Karpas-422 (cell line): ENCODE measurements at regions not wholly inside any gene's neighbourhood (a gene's known extent, or its start where the extent isn't known, plus 50 kb on each side); places are given as distances from the start of the nearest gene placed in this dataset.

Source experiments
- DNase-seq: peaks from one replicate; pipeline ENCODE4 v3.0.0-alpha.2; 2015
- H2AFZ ChIP-seq: fragments of 200-600 bp; sonication (generic); 2 replicates; pipeline ENCODE4 v1.6.1; 2014; ENCODE audit warnings: antibody characterized with exemption, low read length, mixed read lengths
- H3K27ac ChIP-seq: fragments of 200-600 bp; sonication (generic); 2 replicates; pipeline ENCODE4 v1.5.1; 2014; ENCODE audit warnings: mild to moderate bottlenecking, low read length, moderate library complexity
- H3K27me3 ChIP-seq: fragments of 200-600 bp; sonication (generic); 2 replicates; pipeline ENCODE4 v1.6.1; 2014; ENCODE audit warnings: low read length, mixed read lengths
- H3K36me3 ChIP-seq: fragments of 200-600 bp; sonication (generic); 2 replicates; pipeline ENCODE4 v1.6.1; 2014; ENCODE audit warnings: low read length, mixed read lengths; ENCODE audit not compliant: insufficient read depth
- H3K4me1 ChIP-seq: fragments of 200-600 bp; sonication (generic); 2 replicates; pipeline ENCODE4 v1.6.1; 2014; ENCODE audit warnings: mild to moderate bottlenecking, low read length, mixed read lengths
- H3K4me2 ChIP-seq: fragments of 200-600 bp; sonication (generic); 2 replicates; pipeline ENCODE4 v1.6.1; 2014; ENCODE audit warnings: low read length, low read depth, mild to moderate bottlenecking; ENCODE audit not compliant: poor library complexity, severe bottlenecking
- H3K4me3 ChIP-seq: fragments of 200-600 bp; sonication (generic); 2 replicates; pipeline ENCODE4 v1.5.1; 2014; ENCODE audit warnings: mild to moderate bottlenecking, antibody characterized with exemption, low read length, mixed read lengths
- H3K79me2 ChIP-seq: fragments of 200-600 bp; sonication (generic); 2 replicates; pipeline ENCODE4 v1.6.1; 2014; ENCODE audit warnings: mild to moderate bottlenecking, low read length, mixed read lengths
- H3K9ac ChIP-seq: fragments of 200-600 bp; sonication (generic); 2 replicates; pipeline ENCODE4 v1.6.0; 2014; ENCODE audit warnings: low read length
- H3K9me2 ChIP-seq: fragments of 200-600 bp; sonication (generic), shearing (Covaris generic); replicated peaks from 2 replicates; pipeline ENCODE4 v1.6.0; 2014; ENCODE audit warnings: mild to moderate bottlenecking, low read length, moderate library complexity; ENCODE audit not compliant: insufficient read depth
- H3K9me3 ChIP-seq: fragments of 300-700, 200-600 bp; sonication (generic); 2 replicates; pipeline ENCODE4 v1.6.1; 2014; ENCODE audit warnings: low read length, mixed read lengths
- H4K20me1 ChIP-seq: fragments of 200-600 bp; sonication (generic); 2 replicates; pipeline ENCODE4 v1.6.1; 2014; ENCODE audit warnings: mild to moderate bottlenecking, antibody characterized with exemption, low read length, low read depth; ENCODE audit not compliant: insufficient read depth

DNA sequence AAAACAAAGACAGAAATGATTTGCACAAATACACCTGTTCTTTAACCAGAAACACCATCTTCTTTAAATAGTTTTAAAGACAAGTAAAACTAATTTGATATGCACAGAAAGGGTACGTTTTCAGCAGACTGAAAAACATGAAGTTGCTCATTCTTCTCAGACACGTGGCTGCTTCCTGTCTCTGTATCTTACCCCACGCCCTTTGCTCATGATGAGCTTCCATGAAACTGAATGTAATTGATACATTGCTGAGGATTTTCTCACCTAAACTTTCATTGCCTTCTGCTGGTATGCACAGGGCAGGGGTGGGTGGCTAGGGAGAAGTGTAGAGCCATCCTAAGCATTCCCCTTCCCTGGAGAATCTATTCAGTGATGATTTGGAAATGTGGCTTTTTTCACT, 644.3 kb downstream of the BCL11A start:
- Histone ChIP-seq H3K27me3 (no peaks in the 10 kb centered on the region), H3K4me2 (no peak overlapping the region), H3K9ac (no peak overlapping the region), H3K36me3 (no peaks in the 10 kb centered on the region), H4K20me1 (no peaks in the 10 kb centered on the region), H3K4me1 (no peaks in the 10 kb centered on the region), H3K79me2 (no peaks in the 10 kb centered on the region), H3K9me3 (no peaks in the 10 kb centered on the region), H2AFZ (no peak overlapping the region), H3K9me2 (no peaks in the 10 kb centered on the region), H3K4me3 (no peak overlapping the region), H3K27ac (no peak overlapping the region)
- no peak for DNase-seq

DNA sequence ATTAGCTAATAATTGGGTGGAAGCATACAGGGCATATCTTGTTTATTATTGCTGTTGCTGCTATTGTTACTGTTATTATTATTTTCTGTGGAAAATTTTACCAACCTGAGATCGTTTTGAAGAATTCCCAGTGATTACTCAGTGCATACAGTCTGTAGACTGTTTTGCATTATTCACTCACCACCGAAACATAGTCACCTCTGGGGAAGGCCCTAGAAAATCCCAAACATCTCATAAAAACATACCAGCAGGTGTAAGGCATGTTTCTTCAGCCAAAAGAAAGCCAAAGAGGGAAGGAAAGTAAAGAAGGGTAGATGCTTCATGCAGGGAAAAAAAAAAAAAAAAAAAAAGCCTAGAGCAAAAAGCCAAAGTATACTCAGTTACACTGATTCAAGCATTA, 647.7 kb downstream of the BCL11A start:
- H3K9ac ChIP-seq, result no peak overlapping the region
- no peaks in the 10 kb centered on the region for H3K4me1 ChIP-seq
- no peaks in the 10 kb centered on the region for H3K9me3 ChIP-seq
- H3K79me2 ChIP-seq, result no peaks in the 10 kb centered on the region
- no peaks in the 10 kb centered on the region for H3K27me3 ChIP-seq
- H3K36me3 ChIP-seq, result no peaks in the 10 kb centered on the region
- H3K4me3 ChIP-seq, result no peak overlapping the region
- no peak overlapping the region for H3K27ac ChIP-seq
- DNase-seq, result no peak
- H3K4me2 ChIP-seq, result no peak overlapping the region
- H4K20me1 ChIP-seq, result no peaks in the 10 kb centered on the region
- no peaks in the 10 kb centered on the region for H3K9me2 ChIP-seq
- no peak overlapping the region for H2AFZ ChIP-seq

DNA sequence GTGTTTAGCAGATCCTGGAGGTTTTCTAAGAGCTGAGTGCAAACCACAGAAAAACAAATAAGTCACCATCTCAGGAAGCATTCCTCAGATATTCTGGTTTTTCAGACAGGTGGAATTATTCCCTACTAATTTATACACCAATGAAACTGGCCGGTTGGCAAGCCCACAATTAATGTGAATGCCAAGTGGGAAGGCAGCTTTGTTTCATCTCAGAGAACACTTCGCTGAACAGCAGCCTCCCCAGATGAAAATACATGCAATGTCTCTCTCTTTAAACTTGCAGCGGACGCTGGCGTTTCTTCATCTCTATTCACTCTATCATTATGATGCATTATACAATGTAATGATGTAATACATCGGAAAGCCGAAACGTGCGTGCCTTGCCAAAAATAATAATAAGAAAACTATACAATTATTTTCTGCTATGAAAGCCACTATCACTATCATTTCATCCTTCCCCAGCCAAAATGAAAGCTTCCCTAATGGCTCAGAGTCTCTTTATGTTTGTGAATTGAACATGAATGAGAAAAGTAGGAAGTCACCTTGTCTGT, 649.4 kb downstream of the BCL11A start:
- Histone ChIP-seq H3K79me2 (no peaks in the 10 kb centered on the region), H3K9me2 (no peaks in the 10 kb centered on the region), H3K4me2 (no peak overlapping the region), H3K27me3 (no peaks in the 10 kb centered on the region), H3K9me3 (no peaks in the 10 kb centered on the region), H3K36me3 (no peaks in the 10 kb centered on the region), H4K20me1 (no peaks in the 10 kb centered on the region), H3K4me3 (no peak overlapping the region), H3K27ac (no peak overlapping the region), H2AFZ (no peak overlapping the region), H3K4me1 (no peaks in the 10 kb centered on the region), H3K9ac (no peak overlapping the region)
- DNase-seq, result no peak

DNA sequence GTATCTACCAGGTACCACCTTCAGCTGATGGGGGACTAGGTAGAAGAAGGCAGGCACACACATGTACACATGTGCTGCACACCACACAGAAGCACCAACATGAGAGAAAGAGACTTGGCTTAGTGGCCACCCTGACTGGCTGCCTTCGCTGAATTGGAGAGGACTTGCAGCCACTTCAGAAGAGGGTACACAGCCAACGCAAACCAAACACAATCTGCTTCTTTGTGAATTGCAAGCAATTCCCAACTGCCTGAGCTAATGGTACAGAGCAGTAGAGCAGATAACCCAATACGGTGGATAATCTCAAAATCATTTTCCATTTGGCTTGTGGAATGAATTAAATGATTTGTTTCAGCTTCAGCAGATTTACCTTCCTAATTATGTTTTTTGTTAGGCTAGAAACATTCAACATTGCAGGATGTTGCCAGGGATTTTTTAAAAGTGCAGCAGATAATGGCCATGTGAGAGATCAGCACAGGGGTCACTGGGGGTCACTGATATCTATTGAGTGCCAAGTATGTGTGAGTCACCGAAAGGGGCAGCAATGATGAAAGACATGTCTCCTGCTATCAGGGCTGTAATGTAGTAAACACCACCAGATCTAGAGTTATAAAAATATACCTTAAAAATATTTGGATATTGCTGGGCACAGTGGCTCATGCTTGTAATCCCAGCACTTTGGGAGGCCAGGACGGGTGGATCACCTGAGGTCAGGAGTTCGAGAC, 652.6 kb downstream of the BCL11A start:
- H3K27ac ChIP-seq, result no peak overlapping the region

DNA sequence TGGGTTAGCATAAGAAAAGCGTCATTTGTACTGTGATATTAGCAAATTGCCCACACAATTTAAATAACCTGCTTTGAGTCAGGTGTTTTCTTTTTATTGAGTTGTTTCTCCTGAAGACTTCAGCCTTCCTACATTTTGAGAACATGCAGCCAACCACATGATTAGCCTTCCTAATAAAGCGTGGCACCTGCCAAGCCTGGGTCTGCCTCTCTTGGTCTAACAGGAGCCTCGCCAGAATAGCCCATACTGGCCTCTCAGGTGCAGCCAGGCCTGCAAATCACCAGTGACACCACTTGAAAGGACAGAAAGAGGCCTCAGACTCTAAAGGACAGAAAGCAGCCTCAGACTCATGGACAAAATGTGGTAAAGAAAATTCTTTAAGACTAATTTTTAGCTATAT, 653.8 kb downstream of the BCL11A start:
- no peaks in the 10 kb centered on the region for H3K9me3 ChIP-seq
- H4K20me1 ChIP-seq, result no peaks in the 10 kb centered on the region
- no peak overlapping the region for H3K4me3 ChIP-seq
- H3K27ac ChIP-seq, result no peak overlapping the region
- H3K36me3 ChIP-seq, result no peaks in the 10 kb centered on the region
- H3K79me2 ChIP-seq, result no peaks in the 10 kb centered on the region
- H3K4me1 ChIP-seq, result no peaks in the 10 kb centered on the region
- no peak overlapping the region for H3K4me2 ChIP-seq
- H3K27me3 ChIP-seq, result no peaks in the 10 kb centered on the region
- DNase-seq, result no peak
- H2AFZ ChIP-seq, result no peak overlapping the region
- no peaks in the 10 kb centered on the region for H3K9me2 ChIP-seq
- H3K9ac ChIP-seq, result no peak overlapping the region

More for the DNA sequence above, 652.6 kb downstream of the BCL11A start:
- Histone ChIP-seq H3K36me3 (no peaks in the 10 kb centered on the region), H2AFZ (no peak overlapping the region), H3K9ac (no peak overlapping the region), H3K9me3 (no peaks in the 10 kb centered on the region), H3K4me3 (no peak overlapping the region), H3K79me2 (no peaks in the 10 kb centered on the region), H3K27me3 (no peaks in the 10 kb centered on the region), H3K4me2 (no peak overlapping the region), H3K4me1 (no peaks in the 10 kb centered on the region), H4K20me1 (no peaks in the 10 kb centered on the region), H3K9me2 (no peaks in the 10 kb centered on the region)
- DNase-seq, result no peak

DNA sequence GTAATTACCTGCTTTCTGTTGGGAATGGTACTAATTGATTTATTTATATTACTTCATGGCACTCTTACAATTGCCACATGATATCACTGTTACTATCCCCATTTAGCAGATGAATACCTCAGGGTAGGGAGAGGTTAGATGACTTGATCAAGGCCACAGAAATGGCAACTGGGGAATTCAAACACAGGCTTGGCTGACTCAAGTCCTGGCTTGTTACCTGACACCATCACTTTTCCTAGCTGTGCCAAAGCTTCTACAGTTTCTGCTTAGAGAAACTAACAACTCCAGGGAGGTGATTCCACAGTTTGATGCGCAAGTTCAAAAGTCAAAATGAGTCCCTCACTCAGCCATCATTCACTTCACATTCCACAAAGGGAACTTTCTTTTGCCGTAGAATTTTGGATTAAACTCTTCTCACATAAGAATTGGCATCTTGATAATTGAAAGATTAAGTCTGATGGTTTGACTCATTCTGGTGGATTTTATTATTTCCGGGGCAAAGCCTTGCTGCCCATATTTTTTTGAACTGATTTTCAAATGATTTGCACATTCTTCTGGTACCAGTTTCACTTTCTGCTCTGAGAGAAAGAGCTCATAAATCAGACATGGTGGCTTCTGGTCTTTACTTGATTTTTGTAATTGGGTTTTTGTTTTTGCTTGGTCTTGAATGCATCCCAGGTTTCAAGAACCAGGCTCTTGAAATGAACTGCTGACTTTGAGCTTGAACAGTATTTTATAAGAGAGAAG, 656.8 kb downstream of the BCL11A start:
- Histone ChIP-seq H2AFZ (no peak overlapping the region), H3K36me3 (no peaks in the 10 kb centered on the region)

DNA sequence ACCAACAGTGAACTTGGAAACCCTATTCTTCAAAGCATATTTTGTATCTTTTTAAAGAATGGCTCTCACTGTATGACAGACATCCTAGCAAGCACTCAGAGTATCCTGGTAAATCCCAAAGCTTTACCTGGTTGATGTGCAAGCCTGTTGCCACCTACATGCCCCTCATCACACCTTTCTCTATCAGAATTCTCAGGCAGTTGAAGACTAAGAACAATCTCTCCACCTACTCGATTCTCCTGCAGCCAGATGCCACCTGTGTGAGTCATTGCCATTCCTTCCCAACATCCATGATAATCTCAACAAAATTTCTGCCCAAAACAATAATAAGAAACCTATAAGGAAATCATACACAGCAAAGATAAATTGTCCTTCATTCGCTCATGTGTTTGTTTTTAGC, 659.8 kb downstream of the BCL11A start:
- no peak overlapping the region for H2AFZ ChIP-seq
- no peak for DNase-seq
- no peaks in the 10 kb centered on the region for H3K79me2 ChIP-seq

More for the DNA sequence above, 656.8 kb downstream of the BCL11A start:
- Histone ChIP-seq H3K4me2 (no peak overlapping the region), H3K9me3 (no peaks in the 10 kb centered on the region), H3K27me3 (no peaks in the 10 kb centered on the region), H3K9ac (no peak overlapping the region), H3K4me3 (no peak overlapping the region), H4K20me1 (no peaks in the 10 kb centered on the region), H3K79me2 (no peaks in the 10 kb centered on the region), H3K4me1 (no peaks in the 10 kb centered on the region), H3K27ac (no peak overlapping the region), H3K9me2 (no peaks in the 10 kb centered on the region)
- no peak for DNase-seq

DNA sequence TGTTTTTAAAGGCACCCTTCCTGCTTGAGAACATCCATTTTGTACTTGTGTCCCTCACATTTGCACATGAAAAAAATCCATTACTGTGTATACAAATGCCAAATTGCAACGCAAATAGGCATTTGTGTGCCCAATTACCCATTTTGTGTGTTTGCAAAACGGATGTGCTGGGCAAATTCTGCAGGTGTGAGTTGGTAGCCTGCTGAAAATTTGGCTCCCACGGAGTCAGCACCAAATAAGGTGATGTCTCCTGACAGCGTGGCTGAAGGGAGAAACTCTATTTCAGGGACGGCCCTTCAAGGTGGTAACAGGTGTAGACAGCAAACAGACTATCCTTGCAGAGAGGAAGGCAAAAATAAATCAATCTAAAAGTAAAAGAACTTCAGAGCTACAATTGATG, 661.1 kb downstream of the BCL11A start:
- no peaks in the 10 kb centered on the region for H3K36me3 ChIP-seq
- H3K27ac ChIP-seq, result no peak overlapping the region
- H3K27me3 ChIP-seq, result 0 out of 2 replicates have a peak, but pooled peaks cover 3% of the 10 kb centered on the region
- H3K4me2 ChIP-seq, result no peak overlapping the region
- no peak for DNase-seq
- H3K9me3 ChIP-seq, result no peaks in the 10 kb centered on the region
- H4K20me1 ChIP-seq, result 0 out of 2 replicates have a peak, but pooled peaks cover under 1% of the 10 kb centered on the region
- no peak overlapping the region for H3K9ac ChIP-seq
- no peaks in the 10 kb centered on the region for H3K4me1 ChIP-seq
- H3K9me2 ChIP-seq, result no peaks in the 10 kb centered on the region
- no peaks in the 10 kb centered on the region for H3K79me2 ChIP-seq
- no peak overlapping the region for H2AFZ ChIP-seq
- H3K4me3 ChIP-seq, result no peak overlapping the region

More for the DNA sequence above, 659.8 kb downstream of the BCL11A start:
- Histone ChIP-seq H3K27ac (no peak overlapping the region), H3K4me3 (no peak overlapping the region), H3K4me2 (no peak overlapping the region), H4K20me1 (no peaks in the 10 kb centered on the region), H3K4me1 (no peaks in the 10 kb centered on the region), H3K36me3 (no peaks in the 10 kb centered on the region), H3K9me2 (no peaks in the 10 kb centered on the region), H3K9ac (no peak overlapping the region), H3K27me3 (0 out of 2 replicates have a peak, but pooled peaks cover 3% of the 10 kb centered on the region), H3K9me3 (no peaks in the 10 kb centered on the region)
